Hepatocyte (in vitro differentiated cells): ENCODE measurements at regions not wholly inside any gene's neighbourhood (a gene's known extent, or its start where the extent isn't known, plus 50 kb on each side); places are given as distances from the start of the nearest gene placed in this dataset.
A peak's percentile ranks its signal among the peaks of the same experiment; 100 is the strongest.

Experiments
- DNase-seq: peaks from one replicate; pipeline ENCODE4 v3.0.0-alpha.2; 2016; ENCODE audit warnings: low spot score
- H2AFZ ChIP-seq: fragments of 200-600 bp; sonication (generic); 2 replicates; pipeline ENCODE4 v1.6.0; 2016; ENCODE audit warnings: antibody characterized with exemption, mild to moderate bottlenecking
- H3K27ac ChIP-seq: fragments of 200-600 bp; sonication (generic); 2 replicates; pipeline ENCODE4 v1.5.1; 2016; ENCODE audit warnings: mild to moderate bottlenecking
- H3K27me3 ChIP-seq: fragments of 200-600 bp; sonication (generic); 2 replicates; pipeline ENCODE4 v1.6.1; 2016
- H3K36me3 ChIP-seq: fragments of 200-600 bp; sonication (generic); replicated peaks from 2 replicates; pipeline ENCODE4 v1.5.1; 2016; ENCODE audit warnings: low read depth; ENCODE audit not compliant: insufficient read depth
- H3K4me1 ChIP-seq: fragments of 200-600 bp; sonication (generic); 2 replicates; pipeline ENCODE4 v1.5.1; 2016; ENCODE audit warnings: mild to moderate bottlenecking, moderate library complexity; ENCODE audit not compliant: insufficient read depth
- H3K4me2 ChIP-seq: fragments of 200-600 bp; sonication (generic); 2 replicates; pipeline ENCODE4 v1.6.0; 2016
- H3K4me3 ChIP-seq: fragments of 200-600 bp; sonication (generic); 2 replicates; pipeline ENCODE4 v1.5.1; 2016; ENCODE audit warnings: mild to moderate bottlenecking
- H3K79me2 ChIP-seq: fragments of 200-600 bp; sonication (generic); 2 replicates; pipeline ENCODE4 v1.6.0; 2017; ENCODE audit warnings: mild to moderate bottlenecking
- H3K9me2 ChIP-seq: fragments of 200-600 bp; sonication (generic); replicated peaks from 2 replicates; pipeline ENCODE4 v1.6.0; 2017; ENCODE audit warnings: mild to moderate bottlenecking; ENCODE audit not compliant: insufficient read depth
- H3K9me3 ChIP-seq: fragments of 200-600 bp; sonication (generic); 2 replicates; pipeline ENCODE4 v1.5.1; 2016; ENCODE audit warnings: low read depth, mild to moderate bottlenecking
- H4K20me1 ChIP-seq: fragments of 200-600 bp; sonication (generic); 2 replicates; pipeline ENCODE4 v1.6.0; 2016; ENCODE audit warnings: mild to moderate bottlenecking; ENCODE audit not compliant: insufficient read depth, poor library complexity, severe bottlenecking
- CTCF ChIP-seq: fragments of 200-600 bp; sonication (generic); IDR thresholded peaks from 2 replicates; pipeline ENCODE4 v1.5.1; 2016; ENCODE audit warnings: antibody characterized with exemption, mild to moderate bottlenecking; ENCODE audit not compliant: poor library complexity
- EZH2 ChIP-seq: fragments of 200-600 bp; sonication (generic); IDR thresholded peaks from 2 replicates; pipeline ENCODE4 v1.6.1; 2016; ENCODE audit warnings: antibody characterized with exemption, mild to moderate bottlenecking, borderline replicate concordance
- EZH2phosphoT487 ChIP-seq: fragments of 200-600 bp; sonication (generic); IDR thresholded peaks from one replicate; pipeline ENCODE4 v1.6.1; 2018; ENCODE audit warnings: antibody characterized with exemption, mild to moderate bottlenecking, low read depth, moderate library complexity; ENCODE audit not compliant: unreplicated experiment, severe bottlenecking
- WGBS: methylation state at CpG from one replicate; pipeline ENCODE4 v1.1.6; 2016; ENCODE audit warnings: low lambda C conversion rate; ENCODE audit errors: missing lambda C conversion rate; 5-methylcytosine and 5-hydroxymethylcytosine counted together

DNA sequence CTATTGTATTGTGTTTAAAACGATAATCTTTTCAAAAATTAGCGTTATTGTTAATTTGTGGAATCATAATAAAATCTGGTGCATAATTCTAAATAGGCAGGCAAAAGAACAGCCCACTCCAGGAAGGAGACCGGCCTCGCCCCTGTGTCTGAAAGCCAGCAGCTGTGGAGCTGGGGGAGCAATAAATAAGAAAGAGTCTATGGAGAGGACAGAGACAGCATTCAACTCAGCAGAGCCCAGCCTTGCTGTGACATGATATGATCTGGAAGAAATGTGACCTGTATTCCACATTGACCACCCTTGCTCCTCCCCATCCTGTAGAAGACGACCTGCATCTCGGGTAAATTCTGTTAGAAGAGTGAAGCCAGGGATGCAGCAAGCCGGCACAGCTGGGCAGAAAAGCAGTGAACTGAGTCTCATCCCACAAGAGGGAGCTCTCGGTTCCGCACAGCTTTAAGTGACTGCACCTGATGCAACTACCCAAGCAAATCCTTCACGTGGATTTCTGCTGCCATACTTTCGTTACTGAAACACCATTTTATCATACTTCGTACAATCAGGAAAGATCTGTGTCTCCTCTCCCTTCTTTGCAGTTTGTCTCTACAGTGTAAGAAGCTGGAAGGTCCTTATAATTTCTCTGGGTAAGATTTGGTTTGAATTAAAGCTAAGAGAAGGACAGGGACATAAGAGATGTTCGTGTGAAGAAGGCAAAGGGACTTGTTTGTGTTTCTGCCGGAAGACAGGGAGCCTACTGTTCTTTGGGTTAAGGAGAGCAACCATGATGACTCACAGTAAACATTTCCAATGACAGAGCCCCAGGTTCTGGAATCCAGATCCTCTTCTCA, 427.1 kb downstream of the GPAM start:
- H3K27ac ChIP-seq: no peak overlapping the region
- peak overlapping the region; percentile 63 for H3K4me2 ChIP-seq
- peaks cover 8% of the 10 kb centered on the region for H3K27me3 ChIP-seq
- no peaks in the 10 kb centered on the region for H4K20me1 ChIP-seq
- H3K9me2 ChIP-seq: no peaks in the 10 kb centered on the region
- WGBS: 43% methylated on average over 14 of the region's 14 CpGs
- no peaks in the 10 kb centered on the region for H3K4me1 ChIP-seq
- peak overlapping the region; percentile 80 for H2AFZ ChIP-seq
- no peaks in the 10 kb centered on the region for H3K9me3 ChIP-seq
- no peaks in the 10 kb centered on the region for H3K79me2 ChIP-seq
- DNase-seq: peak; percentile 78
- TF ChIP-seq EZH2phosphoT487 (no peak), CTCF (peak; percentile 70), EZH2 (no peak)
- no peaks in the 10 kb centered on the region for H3K36me3 ChIP-seq
- H3K4me3 ChIP-seq: no peak overlapping the region

DNA sequence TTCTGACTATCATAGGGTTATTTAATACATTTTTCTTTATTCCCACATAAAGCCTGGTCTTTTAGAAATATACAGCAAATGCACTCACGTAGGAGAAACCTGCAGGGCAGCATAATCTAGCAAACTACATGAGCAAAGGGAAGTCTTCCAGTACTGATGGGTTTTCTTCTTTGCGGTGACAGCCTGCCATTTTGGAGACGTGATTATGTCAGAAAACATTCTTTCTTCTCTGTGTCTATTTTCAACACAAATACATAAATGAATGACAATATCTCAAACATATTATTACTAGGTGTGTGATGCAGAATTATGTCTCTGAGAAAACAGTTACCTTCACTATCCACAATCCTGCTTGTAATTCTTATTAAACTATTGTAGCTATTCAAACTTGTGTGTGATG, 425.0 kb downstream of the GPAM start:
- no peaks in the 10 kb centered on the region for H3K4me1 ChIP-seq
- TF ChIP-seq EZH2phosphoT487: no peak
- TF ChIP-seq EZH2: no peak
- no peak for TF ChIP-seq CTCF
- H3K79me2 ChIP-seq: no peaks in the 10 kb centered on the region
- no peaks in the 10 kb centered on the region for H4K20me1 ChIP-seq
- H2AFZ ChIP-seq: no peak overlapping the region
- no peaks in the 10 kb centered on the region for H3K9me2 ChIP-seq
- no peak for DNase-seq
- H3K27ac ChIP-seq: no peak overlapping the region
- H3K27me3 ChIP-seq: peaks cover 8% of the 10 kb centered on the region
- no peaks in the 10 kb centered on the region for H3K36me3 ChIP-seq
- WGBS: 86% methylated on average over 3 of the region's 3 CpGs
- H3K4me2 ChIP-seq: no peak overlapping the region
- H3K4me3 ChIP-seq: no peak overlapping the region
- no peaks in the 10 kb centered on the region for H3K9me3 ChIP-seq

DNA sequence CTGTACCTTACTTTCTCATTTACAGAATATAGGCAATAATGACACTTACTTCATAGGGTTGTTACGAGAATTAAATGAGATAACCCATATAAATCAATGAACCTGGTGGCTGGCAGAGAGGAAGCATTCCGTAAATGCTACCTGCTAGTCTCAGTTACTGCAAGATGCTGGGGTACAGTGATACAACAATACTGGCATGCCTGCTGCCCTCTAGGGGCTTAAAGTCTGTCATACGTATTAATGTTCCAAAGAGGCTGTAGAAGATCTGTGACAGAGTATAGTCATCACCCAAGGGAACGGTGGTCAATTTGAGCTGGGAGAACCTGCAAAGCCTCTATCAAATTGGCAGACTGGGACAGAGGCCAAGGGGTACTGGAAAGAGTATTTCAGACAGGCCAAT, 421.5 kb downstream of the GPAM start:
- H3K9me2 ChIP-seq: no peaks in the 10 kb centered on the region
- H3K4me1 ChIP-seq: no peaks in the 10 kb centered on the region
- no peaks in the 10 kb centered on the region for H4K20me1 ChIP-seq
- DNase-seq: no peak
- no peaks in the 10 kb centered on the region for H3K9me3 ChIP-seq
- no peak overlapping the region for H2AFZ ChIP-seq
- H3K79me2 ChIP-seq: no peaks in the 10 kb centered on the region
- no peak for TF ChIP-seq EZH2
- no peak for TF ChIP-seq EZH2phosphoT487
- no peak for TF ChIP-seq CTCF
- no peak overlapping the region for H3K27ac ChIP-seq
- no peak overlapping the region for H3K4me2 ChIP-seq
- H3K4me3 ChIP-seq: no peak overlapping the region
- H3K36me3 ChIP-seq: no peaks in the 10 kb centered on the region
- peaks cover 8% of the 10 kb centered on the region for H3K27me3 ChIP-seq
- WGBS: 93% methylated on average over 4 of the region's 4 CpGs
